NB4 (cell line): ENCODE measurements at regions not wholly inside any gene's neighbourhood (a gene's known extent, or its start where the extent isn't known, plus 50 kb on each side); places are given as distances from the start of the nearest gene placed in this dataset.

Experiments used
- MYC ChIP-seq: IDR thresholded peaks from 2 replicates; pipeline ENCODE4 v1.6.1; 2011; ENCODE audit warnings: low read depth, low read length
- POLR2A ChIP-seq: IDR thresholded peaks from 2 replicates; pipeline ENCODE4 v1.6.1; 2011; ENCODE audit warnings: mild to moderate bottlenecking; ENCODE audit not compliant: insufficient read length; ENCODE audit errors: extremely low read depth
- TF ChIP-seq, protein P1 (sequence below): IDR thresholded peaks from one replicate; pipeline ENCODE4 v1.5.1; 2012; ENCODE audit warnings: low read depth, low read length
- TF ChIP-seq, protein P2 (sequence below): IDR thresholded peaks from 2 replicates; pipeline ENCODE4 v1.6.1; 2011; ENCODE audit warnings: low read depth, low read length

DNA sequence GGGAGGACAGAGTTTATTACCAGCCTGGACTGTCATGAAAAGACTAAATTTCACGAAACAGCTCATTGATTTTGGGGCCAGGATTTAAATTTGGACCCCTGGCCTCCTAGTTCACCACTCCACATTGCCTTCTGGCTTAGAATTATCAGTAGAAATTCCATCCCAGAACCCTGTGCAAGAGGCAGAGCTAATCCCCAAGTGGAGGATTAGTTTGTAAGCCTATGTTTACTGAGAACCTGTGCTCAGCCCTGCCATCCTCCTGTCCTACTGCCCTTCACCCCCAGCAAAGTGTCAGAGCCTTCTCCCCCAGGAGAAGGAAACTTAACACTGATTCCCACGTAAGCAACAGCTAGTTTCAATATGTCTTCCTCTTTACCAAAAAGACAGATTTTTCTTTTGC, 99.4 kb downstream of the SST start:
- TF ChIP-seq, protein P1, sequence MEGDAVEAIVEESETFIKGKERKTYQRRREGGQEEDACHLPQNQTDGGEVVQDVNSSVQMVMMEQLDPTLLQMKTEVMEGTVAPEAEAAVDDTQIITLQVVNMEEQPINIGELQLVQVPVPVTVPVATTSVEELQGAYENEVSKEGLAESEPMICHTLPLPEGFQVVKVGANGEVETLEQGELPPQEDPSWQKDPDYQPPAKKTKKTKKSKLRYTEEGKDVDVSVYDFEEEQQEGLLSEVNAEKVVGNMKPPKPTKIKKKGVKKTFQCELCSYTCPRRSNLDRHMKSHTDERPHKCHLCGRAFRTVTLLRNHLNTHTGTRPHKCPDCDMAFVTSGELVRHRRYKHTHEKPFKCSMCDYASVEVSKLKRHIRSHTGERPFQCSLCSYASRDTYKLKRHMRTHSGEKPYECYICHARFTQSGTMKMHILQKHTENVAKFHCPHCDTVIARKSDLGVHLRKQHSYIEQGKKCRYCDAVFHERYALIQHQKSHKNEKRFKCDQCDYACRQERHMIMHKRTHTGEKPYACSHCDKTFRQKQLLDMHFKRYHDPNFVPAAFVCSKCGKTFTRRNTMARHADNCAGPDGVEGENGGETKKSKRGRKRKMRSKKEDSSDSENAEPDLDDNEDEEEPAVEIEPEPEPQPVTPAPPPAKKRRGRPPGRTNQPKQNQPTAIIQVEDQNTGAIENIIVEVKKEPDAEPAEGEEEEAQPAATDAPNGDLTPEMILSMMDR: no peak
- TF ChIP-seq POLR2A (no peak), MYC (no peak)
- TF ChIP-seq, protein P2, sequence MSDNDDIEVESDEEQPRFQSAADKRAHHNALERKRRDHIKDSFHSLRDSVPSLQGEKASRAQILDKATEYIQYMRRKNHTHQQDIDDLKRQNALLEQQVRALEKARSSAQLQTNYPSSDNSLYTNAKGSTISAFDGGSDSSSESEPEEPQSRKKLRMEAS: no peak
